ENCODE measurements at regions not wholly inside any gene's neighbourhood (a gene's known extent, or its start where the extent isn't known, plus 50 kb on each side); places are given as distances from the start of the nearest gene placed in this dataset.
"Not testable (repeated sequence)": the region's sequence is repeated elsewhere in the genome, so short reads cannot be mapped to it uniquely, and the experiment has no call there.

DNA sequence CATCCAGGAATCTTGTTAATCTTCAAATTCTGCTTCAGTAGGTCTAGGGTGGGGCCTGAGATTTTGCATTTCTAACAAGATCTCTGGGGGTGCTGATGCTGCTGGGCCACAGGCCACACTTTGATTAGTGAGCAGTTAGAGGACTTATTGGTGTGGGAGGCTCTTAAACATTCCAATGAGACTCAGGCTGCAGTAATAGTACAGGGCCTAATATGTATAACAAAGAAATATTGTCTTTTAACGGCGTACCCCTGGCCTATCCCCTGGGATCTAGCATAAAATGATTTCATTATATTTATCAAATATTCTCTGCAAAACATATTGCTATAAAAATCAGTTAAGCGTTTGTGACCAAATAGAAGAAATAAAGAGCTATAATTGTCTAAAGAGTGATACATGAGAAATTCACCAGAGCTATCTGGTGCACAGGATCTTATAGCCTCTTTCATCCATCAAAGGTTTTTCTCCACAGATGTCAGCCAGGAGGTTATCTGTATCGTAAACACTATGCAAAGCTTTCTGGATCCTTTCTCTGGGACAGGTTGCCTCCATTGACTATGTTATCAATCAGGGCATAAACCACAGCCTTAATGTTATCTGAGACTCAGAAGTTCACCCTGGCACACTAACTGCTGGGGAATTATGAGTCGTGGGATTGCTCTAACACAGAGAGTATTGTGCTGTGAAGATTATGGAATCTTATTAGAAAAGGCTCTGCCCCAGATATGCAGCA lies 488.5 kb upstream of the MAP3K7 start:
- no peak overlapping the region for H3K4me3 ChIP-seq (ENCODE audit: low read depth, low read length)
- no peak for DNase-seq (ENCODE audit: low read depth)
- TF ChIP-seq, protein P1, sequence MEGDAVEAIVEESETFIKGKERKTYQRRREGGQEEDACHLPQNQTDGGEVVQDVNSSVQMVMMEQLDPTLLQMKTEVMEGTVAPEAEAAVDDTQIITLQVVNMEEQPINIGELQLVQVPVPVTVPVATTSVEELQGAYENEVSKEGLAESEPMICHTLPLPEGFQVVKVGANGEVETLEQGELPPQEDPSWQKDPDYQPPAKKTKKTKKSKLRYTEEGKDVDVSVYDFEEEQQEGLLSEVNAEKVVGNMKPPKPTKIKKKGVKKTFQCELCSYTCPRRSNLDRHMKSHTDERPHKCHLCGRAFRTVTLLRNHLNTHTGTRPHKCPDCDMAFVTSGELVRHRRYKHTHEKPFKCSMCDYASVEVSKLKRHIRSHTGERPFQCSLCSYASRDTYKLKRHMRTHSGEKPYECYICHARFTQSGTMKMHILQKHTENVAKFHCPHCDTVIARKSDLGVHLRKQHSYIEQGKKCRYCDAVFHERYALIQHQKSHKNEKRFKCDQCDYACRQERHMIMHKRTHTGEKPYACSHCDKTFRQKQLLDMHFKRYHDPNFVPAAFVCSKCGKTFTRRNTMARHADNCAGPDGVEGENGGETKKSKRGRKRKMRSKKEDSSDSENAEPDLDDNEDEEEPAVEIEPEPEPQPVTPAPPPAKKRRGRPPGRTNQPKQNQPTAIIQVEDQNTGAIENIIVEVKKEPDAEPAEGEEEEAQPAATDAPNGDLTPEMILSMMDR (IDR thresholded peaks at IDR 0.05; ENCODE audit: low read depth, low read length): no peak
- no peak for TF ChIP-seq MYC (IDR thresholded peaks at IDR 0.05; ENCODE audit: low read depth, low read length)
- TF ChIP-seq, protein P2, sequence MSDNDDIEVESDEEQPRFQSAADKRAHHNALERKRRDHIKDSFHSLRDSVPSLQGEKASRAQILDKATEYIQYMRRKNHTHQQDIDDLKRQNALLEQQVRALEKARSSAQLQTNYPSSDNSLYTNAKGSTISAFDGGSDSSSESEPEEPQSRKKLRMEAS (IDR thresholded peaks at IDR 0.05; ENCODE audit: low read depth, low read length): no peak
- no peak for TF ChIP-seq POLR2A (IDR thresholded peaks at IDR 0.05; ENCODE audit: extremely low read depth, insufficient read length)

DNA sequence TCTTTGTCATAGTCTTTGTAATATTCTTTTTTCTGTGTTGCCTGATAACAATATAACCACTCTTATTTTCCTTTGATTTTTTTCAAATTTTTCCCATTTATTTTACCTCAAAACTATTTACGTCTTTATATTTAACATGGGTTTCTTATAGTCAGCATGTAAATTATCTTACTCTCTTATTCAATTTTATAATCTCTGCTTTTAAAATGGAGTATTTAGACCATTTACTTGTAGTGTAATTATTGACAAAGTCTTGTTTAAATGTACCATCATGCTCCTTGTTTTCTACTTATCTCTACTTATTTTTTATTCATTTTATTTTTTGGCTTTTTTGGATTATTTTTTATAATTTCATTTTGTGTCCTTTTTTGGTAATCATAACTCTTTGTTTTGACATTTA lies 476.5 kb upstream of the MAP3K7 start:
- TF ChIP-seq, protein P2 (IDR thresholded peaks at IDR 0.05; ENCODE audit: low read depth, low read length): no peak
- TF ChIP-seq POLR2A (IDR thresholded peaks at IDR 0.05; ENCODE audit: extremely low read depth, insufficient read length) (no peak), MYC (IDR thresholded peaks at IDR 0.05; ENCODE audit: low read depth, low read length) (no peak)
- TF ChIP-seq, protein P1 (IDR thresholded peaks at IDR 0.05; ENCODE audit: low read depth, low read length): no peak
- H3K4me3 ChIP-seq (ENCODE audit: low read depth, low read length): no peak overlapping the region
- no peak for DNase-seq (ENCODE audit: low read depth)

DNA sequence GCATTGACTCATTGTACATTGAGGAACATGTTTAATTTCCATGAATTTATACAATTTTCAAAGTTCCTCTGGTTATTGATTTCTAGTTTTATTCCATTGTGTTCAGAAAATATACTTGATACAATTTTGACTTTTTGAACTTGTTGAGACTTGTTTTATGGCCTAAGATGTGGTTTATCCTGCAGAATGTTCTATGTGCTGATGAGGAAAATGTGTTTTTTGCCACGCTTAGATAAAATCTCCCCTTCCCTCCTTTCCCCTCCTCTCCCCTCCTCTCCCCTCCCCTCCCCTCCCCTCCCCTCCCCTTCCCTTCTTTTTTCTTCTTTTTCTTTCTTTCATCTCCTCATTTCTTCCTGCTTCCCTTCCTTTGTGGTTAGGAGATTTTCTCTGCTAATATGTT lies 470.8 kb upstream of the MAP3K7 start:
- DNase-seq (ENCODE audit: low read depth): no peak
- TF ChIP-seq MYC (IDR thresholded peaks at IDR 0.05; ENCODE audit: low read depth, low read length) (no peak), POLR2A (IDR thresholded peaks at IDR 0.05; ENCODE audit: extremely low read depth, insufficient read length) (no peak)
- TF ChIP-seq, protein P2 (IDR thresholded peaks at IDR 0.05; ENCODE audit: low read depth, low read length): no peak
- TF ChIP-seq, protein P1 (IDR thresholded peaks at IDR 0.05; ENCODE audit: low read depth, low read length): no peak
- no peak overlapping the region for H3K4me3 ChIP-seq (ENCODE audit: low read depth, low read length)

DNA sequence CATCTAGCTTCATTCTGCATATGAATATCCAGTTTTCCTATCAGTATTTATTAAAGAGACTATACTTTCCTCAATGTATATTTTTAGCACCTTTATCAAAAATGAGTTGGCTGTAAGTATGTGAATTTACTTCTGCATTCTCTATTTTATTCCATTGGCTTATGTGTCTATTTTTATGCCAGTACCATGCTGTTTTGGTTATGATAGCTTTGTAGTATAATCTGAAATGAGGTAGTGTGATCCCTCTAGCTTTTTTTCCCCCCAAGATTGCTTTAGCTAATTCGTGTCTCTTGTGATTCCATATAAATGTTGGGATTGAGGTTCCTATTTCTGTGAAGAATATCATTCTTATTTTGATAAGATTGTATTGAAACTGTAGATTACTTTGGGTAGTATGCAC lies 469.1 kb upstream of the MAP3K7 start:
- no peak overlapping the region for H3K4me3 ChIP-seq (ENCODE audit: low read depth, low read length)
- no peak for DNase-seq (ENCODE audit: low read depth)
- no peak for TF ChIP-seq MYC (IDR thresholded peaks at IDR 0.05; ENCODE audit: low read depth, low read length)
- no peak for TF ChIP-seq POLR2A (IDR thresholded peaks at IDR 0.05; ENCODE audit: extremely low read depth, insufficient read length)
- TF ChIP-seq, protein P2 (IDR thresholded peaks at IDR 0.05; ENCODE audit: low read depth, low read length): no peak
- TF ChIP-seq, protein P1 (IDR thresholded peaks at IDR 0.05; ENCODE audit: low read depth, low read length): no peak

DNA sequence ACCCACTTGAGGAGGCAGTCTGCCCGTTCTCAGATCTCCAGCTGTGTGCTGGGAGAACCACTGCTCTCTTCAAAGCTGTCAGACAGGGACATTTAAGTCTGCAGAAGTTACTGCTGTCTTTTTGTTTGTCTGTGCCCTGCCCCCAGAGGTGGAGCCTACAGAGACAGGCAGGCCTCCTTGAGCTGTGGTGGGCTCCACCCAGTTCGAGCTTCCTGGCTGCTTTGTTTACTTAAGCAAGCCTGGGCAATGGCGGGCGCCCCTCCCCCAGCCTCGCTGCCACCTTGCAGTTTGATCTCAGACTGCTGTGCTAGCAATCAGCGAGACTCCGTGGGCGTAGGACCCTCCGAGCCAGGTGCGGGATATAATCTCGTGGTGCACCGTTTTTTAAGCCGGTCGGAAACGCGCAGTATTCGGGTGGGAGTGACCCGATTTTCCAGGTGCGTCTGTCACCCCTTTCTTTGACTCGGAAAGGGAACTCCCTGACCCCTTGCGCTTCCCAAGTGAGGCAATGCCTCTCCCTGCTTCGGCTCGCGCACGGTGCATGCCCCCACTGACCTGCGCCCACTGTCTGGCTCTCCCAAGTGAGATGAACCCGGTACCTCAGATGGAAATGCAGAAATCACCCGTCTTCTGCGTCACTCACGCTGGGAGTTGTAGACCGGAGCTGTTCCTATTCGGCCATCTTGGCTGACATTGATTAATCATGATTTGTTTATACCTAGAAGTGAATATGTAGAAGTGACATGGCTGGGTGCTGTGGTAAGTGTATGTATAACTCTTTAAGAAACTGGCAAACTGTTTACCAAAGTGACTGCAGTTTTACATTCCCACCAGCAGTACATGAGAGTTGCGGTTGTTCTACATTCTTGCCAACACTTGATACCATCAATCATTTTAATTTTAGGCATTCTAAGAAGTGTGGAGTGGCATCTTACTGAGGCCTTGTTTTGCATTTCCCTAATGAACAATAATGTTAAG lies 465.9 kb upstream of the MAP3K7 start:
- DNase-seq (ENCODE audit: low read depth); H3K4me3 ChIP-seq (ENCODE audit: low read depth, low read length): not testable (repeated sequence)

DNA sequence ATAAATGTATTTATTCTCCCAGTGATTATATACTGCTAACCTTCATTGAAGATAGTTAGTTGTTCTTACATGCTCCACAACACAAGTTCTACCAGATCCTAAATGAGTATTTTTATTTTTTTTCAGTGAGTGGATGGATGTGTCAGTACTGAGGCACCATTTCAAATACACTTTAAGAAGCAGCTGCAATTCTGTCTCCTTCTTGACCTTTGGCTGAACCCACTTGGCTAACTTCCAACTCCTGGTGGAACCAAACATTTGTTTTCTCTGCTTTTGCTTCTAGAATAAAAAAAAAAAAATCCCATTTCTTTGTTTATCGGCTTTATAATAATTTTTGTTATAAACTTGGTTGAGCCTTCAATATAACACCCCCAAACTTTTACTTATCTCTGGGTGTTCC lies 458.3 kb upstream of the MAP3K7 start:
- no peak overlapping the region for H3K4me3 ChIP-seq (ENCODE audit: low read depth, low read length)
- DNase-seq (ENCODE audit: low read depth): no peak
- TF ChIP-seq, protein P1 (IDR thresholded peaks at IDR 0.05; ENCODE audit: low read depth, low read length): no peak
- TF ChIP-seq MYC (IDR thresholded peaks at IDR 0.05; ENCODE audit: low read depth, low read length) (no peak), POLR2A (IDR thresholded peaks at IDR 0.05; ENCODE audit: extremely low read depth, insufficient read length) (no peak)
- TF ChIP-seq, protein P2 (IDR thresholded peaks at IDR 0.05; ENCODE audit: low read depth, low read length): no peak
